ENCODE measurements at regions not wholly inside any gene's neighbourhood (a gene's known extent, or its start where the extent isn't known, plus 50 kb on each side); places are given as distances from the start of the nearest gene placed in this dataset.
"Not testable (repeated sequence)": the region's sequence is repeated elsewhere in the genome, so short reads cannot be mapped to it uniquely, and the experiment has no call there.

DNA sequence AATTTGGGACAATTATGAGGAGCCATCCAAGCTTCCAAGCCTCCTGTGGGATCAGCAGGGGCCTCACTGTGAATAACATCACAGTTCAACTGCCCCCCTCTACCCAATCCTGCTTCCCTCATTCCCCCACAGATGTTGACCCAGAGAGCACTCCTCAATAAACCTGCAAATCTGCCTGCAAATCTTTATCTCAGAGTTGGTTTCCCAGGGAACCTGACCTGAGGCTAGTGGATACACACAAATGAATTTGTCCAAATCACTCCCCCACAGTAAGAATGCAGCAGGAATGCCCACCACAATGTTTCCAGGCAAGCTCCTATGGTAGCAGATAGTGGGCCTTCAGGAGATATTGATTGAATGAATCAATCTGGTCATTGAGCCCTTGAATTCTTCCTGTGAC is 56.4 kb upstream of the HIVEP3 start:
- H2AFZ ChIP-seq (ENCODE audit: insufficient read depth, low read depth, low read length, poor library complexity, severe bottlenecking) = no peak overlapping the region
- no peaks in the 10 kb centered on the region for H3K36me3 ChIP-seq (replicated peaks in 1 of 2; ENCODE audit: control insufficient read depth in 1 of 2, insufficient read depth in 2 of 2, low read length in 2 of 2)
- Mint-ChIP-seq H3K4me3 (no peak overlapping the region), H3K36me3 (no peaks in the 10 kb centered on the region), H3K4me1 (no peaks in the 10 kb centered on the region), H3K27ac (no peak overlapping the region), H3K9me3 (peaks cover 0 to 2% (median 0%) of the 10 kb centered on the region in 7 donors), H3K27me3 (ENCODE audit: low read depth in 3 of 3) (peaks cover 0 to 4% (median 0%) of the 10 kb centered on the region in 3 donors)
- H3K9me3 ChIP-seq (replicated peaks in 1 of 2; ENCODE audit: control insufficient read depth in 1 of 2, insufficient read depth in 1 of 2, low read length in 2 of 2) = no peaks in the 10 kb centered on the region
- no peak overlapping the region for H3K4me3 ChIP-seq (replicated peaks in 1 of 3; ENCODE audit: low read depth in 2 of 3, low read length in 3 of 3)
- intact Hi-C loops (cut with micrococcal nuclease) = no loop called here
- DNase-seq = no peak
- H3K9ac ChIP-seq (ENCODE audit: insufficient read depth, low read length, poor library complexity, severe bottlenecking) = no peak overlapping the region
- no peaks in the 10 kb centered on the region for H3K27me3 ChIP-seq (ENCODE audit: control insufficient read depth in 2 of 2, insufficient read depth in 2 of 2, low read length in 2 of 2)
- no peak overlapping the region for H3K4me2 ChIP-seq (replicated peaks; ENCODE audit: extremely low read depth, low read length, poor library complexity, severe bottlenecking)
- no peak overlapping the region for H3K27ac ChIP-seq (ENCODE audit: low read depth in 1 of 2, low read length in 2 of 2)
- H3K79me2 ChIP-seq (ENCODE audit: insufficient read depth, low read length) = no peaks in the 10 kb centered on the region
- TF ChIP-seq CTCF (IDR thresholded peaks at IDR 0.05) = no peak
- no peaks in the 10 kb centered on the region for H4K20me1 ChIP-seq (ENCODE audit: insufficient read depth, low read length)
- no peaks in the 10 kb centered on the region for H3K4me1 ChIP-seq (ENCODE audit: control insufficient read depth in 1 of 2, insufficient read depth in 2 of 2, low read length in 2 of 2)

GRCh38 chr1:41968557-41968956 is 49.8 kb upstream of the HIVEP3 start:
- H3K9ac ChIP-seq (ENCODE audit: insufficient read depth, low read length, poor library complexity, severe bottlenecking); H3K4me2 ChIP-seq (replicated peaks; ENCODE audit: extremely low read depth, low read length, poor library complexity, severe bottlenecking); H3K4me3 Mint-ChIP-seq; H3K79me2 ChIP-seq (ENCODE audit: insufficient read depth, low read length); H3K27me3 ChIP-seq (ENCODE audit: control insufficient read depth in 2 of 2, insufficient read depth in 2 of 2, low read length in 2 of 2); H3K36me3 Mint-ChIP-seq; H4K20me1 ChIP-seq (ENCODE audit: insufficient read depth, low read length); H3K9me3 ChIP-seq (replicated peaks in 1 of 2; ENCODE audit: control insufficient read depth in 1 of 2, insufficient read depth in 1 of 2, low read length in 2 of 2); H3K27ac Mint-ChIP-seq; H3K4me3 ChIP-seq (replicated peaks in 1 of 3; ENCODE audit: low read depth in 2 of 3, low read length in 3 of 3); H3K27ac ChIP-seq (ENCODE audit: low read depth in 1 of 2, low read length in 2 of 2); H3K36me3 ChIP-seq (replicated peaks in 1 of 2; ENCODE audit: control insufficient read depth in 1 of 2, insufficient read depth in 2 of 2, low read length in 2 of 2); H3K4me1 ChIP-seq (ENCODE audit: control insufficient read depth in 1 of 2, insufficient read depth in 2 of 2, low read length in 2 of 2); H3K27me3 Mint-ChIP-seq (ENCODE audit: low read depth in 3 of 3); intact Hi-C loops (cut with micrococcal nuclease); DNase-seq; H3K4me1 Mint-ChIP-seq; H2AFZ ChIP-seq (ENCODE audit: insufficient read depth, low read depth, low read length, poor library complexity, severe bottlenecking): not testable (repeated sequence)
- peaks cover 0 to 11% (median 6%) of the 10 kb centered on the region in 7 donors for H3K9me3 Mint-ChIP-seq

Measured in CD14-positive monocyte (primary cell).